A549 (cell line): ENCODE measurements at regions not wholly inside any gene's neighbourhood (a gene's known extent, or its start where the extent isn't known, plus 50 kb on each side); places are given as distances from the start of the nearest gene placed in this dataset.

Experiments used
- CEBPB ChIP-seq, 2 experiments: fragments of >200 bp in 1 of 2; sonication (Bioruptor Twin) in 1 of 2; formaldehyde crosslinking in 1 of 2; IDR thresholded peaks; 2 replicates each; pipeline ENCODE4 v1.6.1; 2012 to 2016
- EHMT2 ChIP-seq: fragments of 200-600 bp; sonication (generic); IDR thresholded peaks from 2 replicates; pipeline ENCODE4 v1.6.1; 2016; ENCODE audit warnings: antibody characterized with exemption, low read depth, mild to moderate bottlenecking, moderate library complexity
- EP300 ChIP-seq, 2 experiments: fragments of >200 bp; sonication (Bioruptor Twin); formaldehyde crosslinking; IDR thresholded peaks; 2 replicates in 1 of 2; 3 replicates in 1 of 2; pipeline ENCODE4 v1.6.1; 2016 to 2017
- FOSL2 ChIP-seq, 2 experiments: fragments of 450-650 bp in 1 of 2; fragments of >200 bp in 1 of 2; sonication (Bioruptor Twin) in 1 of 2; formaldehyde crosslinking; IDR thresholded peaks; 2 replicates each; pipeline versions ENCODE4 v1.5.0 to v1.6.1; 2016 to 2020; ENCODE audit warnings: mild to moderate bottlenecking in 1 of 2, moderate library complexity in 1 of 2
- HOXA7 ChIP-seq: fragments of 250-450 bp; sonication (Bioruptor Pico); IDR thresholded peaks from 2 replicates; pipeline ENCODE4 v1.5.0; 2020; ENCODE audit warnings: mild to moderate bottlenecking, moderate library complexity
- POLR2A ChIP-seq: IDR thresholded peaks from 2 replicates; pipeline ENCODE4 v1.6.1; 2012; ENCODE audit warnings: mild to moderate bottlenecking, low read length
- RAD21 ChIP-seq, 2 experiments: fragments of >200 bp in 1 of 2; sonication (Bioruptor Twin) in 1 of 2; formaldehyde crosslinking in 1 of 2; IDR thresholded peaks in 1 of 2; conservative IDR thresholded peaks in 1 of 2; 2 replicates in 1 of 2; 3 replicates in 1 of 2; pipeline ENCODE4 v1.6.1; 2012 to 2018; ENCODE audit warnings: inconsistent platforms in 1 of 2
- TP53 ChIP-seq: fragments of 250-450 bp; sonication (Bioruptor Pico); IDR thresholded peaks from 2 replicates; pipeline ENCODE4 v1.5.0; 2021; ENCODE audit warnings: mild to moderate bottlenecking, moderate library complexity
- TF ChIP-seq, protein P1 (sequence below): fragments of >200 bp; sonication (Bioruptor Twin); formaldehyde crosslinking; IDR thresholded peaks from 3 replicates; pipeline ENCODE4 v1.5.1; 2016
- TF ChIP-seq, protein P2 (sequence below): IDR thresholded peaks from 2 replicates; pipeline ENCODE4 v1.6.1; 2012

DNA sequence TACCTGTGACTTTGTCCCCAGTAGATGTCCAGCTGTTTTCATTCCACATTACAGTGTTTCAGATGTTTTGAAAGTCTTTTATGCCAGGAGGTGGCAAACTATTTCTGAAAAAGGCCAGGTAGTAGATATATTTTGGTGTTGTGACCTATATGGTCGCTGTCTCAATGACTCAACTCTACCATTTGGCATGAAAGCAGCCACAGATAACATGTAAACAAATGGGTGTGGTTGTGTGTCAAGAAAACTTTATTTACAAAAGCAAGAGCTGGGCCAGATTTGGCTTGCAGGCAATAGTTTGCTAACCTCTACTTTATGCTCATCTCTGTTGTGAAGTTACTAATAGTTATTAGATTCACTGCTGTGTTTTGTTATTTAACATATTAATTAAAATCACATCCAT, 728.7 kb upstream of the EEF2KMT start:
- TF ChIP-seq, protein P1, sequence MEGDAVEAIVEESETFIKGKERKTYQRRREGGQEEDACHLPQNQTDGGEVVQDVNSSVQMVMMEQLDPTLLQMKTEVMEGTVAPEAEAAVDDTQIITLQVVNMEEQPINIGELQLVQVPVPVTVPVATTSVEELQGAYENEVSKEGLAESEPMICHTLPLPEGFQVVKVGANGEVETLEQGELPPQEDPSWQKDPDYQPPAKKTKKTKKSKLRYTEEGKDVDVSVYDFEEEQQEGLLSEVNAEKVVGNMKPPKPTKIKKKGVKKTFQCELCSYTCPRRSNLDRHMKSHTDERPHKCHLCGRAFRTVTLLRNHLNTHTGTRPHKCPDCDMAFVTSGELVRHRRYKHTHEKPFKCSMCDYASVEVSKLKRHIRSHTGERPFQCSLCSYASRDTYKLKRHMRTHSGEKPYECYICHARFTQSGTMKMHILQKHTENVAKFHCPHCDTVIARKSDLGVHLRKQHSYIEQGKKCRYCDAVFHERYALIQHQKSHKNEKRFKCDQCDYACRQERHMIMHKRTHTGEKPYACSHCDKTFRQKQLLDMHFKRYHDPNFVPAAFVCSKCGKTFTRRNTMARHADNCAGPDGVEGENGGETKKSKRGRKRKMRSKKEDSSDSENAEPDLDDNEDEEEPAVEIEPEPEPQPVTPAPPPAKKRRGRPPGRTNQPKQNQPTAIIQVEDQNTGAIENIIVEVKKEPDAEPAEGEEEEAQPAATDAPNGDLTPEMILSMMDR = no peak
- TF ChIP-seq RAD21 (conservative IDR thresholded peaks at IDR 0.05 in 1 of 2, IDR thresholded peaks at IDR 0.05 in 1 of 2) (no peak), TP53 (CRISPR knock-in tag) (no peak), FOSL2 (IDR thresholded peaks at IDR 0.05) (no peak), FOSL2 (CRISPR knock-in tag; IDR thresholded peaks at IDR 0.05) (no peak), EP300 (IDR thresholded peaks at IDR 0.05) (no peak), CEBPB (IDR thresholded peaks at IDR 0.05) (no peak), EHMT2 (no peak), HOXA7 (CRISPR knock-in tag) (no peak), POLR2A (no peak)
- TF ChIP-seq, protein P2, sequence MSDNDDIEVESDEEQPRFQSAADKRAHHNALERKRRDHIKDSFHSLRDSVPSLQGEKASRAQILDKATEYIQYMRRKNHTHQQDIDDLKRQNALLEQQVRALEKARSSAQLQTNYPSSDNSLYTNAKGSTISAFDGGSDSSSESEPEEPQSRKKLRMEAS = no peak
